ENCODE measurements at regions not wholly inside any gene's neighbourhood (a gene's known extent, or its start where the extent isn't known, plus 50 kb on each side); places are given as distances from the start of the nearest gene placed in this dataset.

GRCh38 chr5:2696156-2696807, 55.2 kb downstream of the IRX2 start:
- peaks cover 3% of the 10 kb centered on the region for H3K4me1 ChIP-seq (ENCODE audit: control insufficient read depth, insufficient read depth, low read length, poor library complexity, severe bottlenecking)
- WGBS, 2 experiments (ENCODE audit: insufficient coverage in 2 of 2): 90 to 91% methylated on average over 14 to 16 of the region's 16 CpGs
- no peaks in the 10 kb centered on the region for H3K36me3 ChIP-seq (ENCODE audit: control insufficient read depth, insufficient read depth, low read length)
- no peak overlapping the region for H3K27ac ChIP-seq (ENCODE audit: low read depth, low read length, severe bottlenecking)
- no peaks in the 10 kb centered on the region for H3K9me3 ChIP-seq (ENCODE audit: control insufficient read depth, low read length)
- no peak overlapping the region for H3K4me3 ChIP-seq (ENCODE audit: extremely low read depth, insufficient read depth, low read length, poor library complexity, severe bottlenecking)

- no peak overlapping the region for H3K4me3 ChIP-seq (ENCODE audit: extremely low read depth, insufficient read depth, low read length, poor library complexity, severe bottlenecking)
- no peaks in the 10 kb centered on the region for H3K36me3 ChIP-seq (ENCODE audit: control insufficient read depth, insufficient read depth, low read length)
- H3K9me3 ChIP-seq (ENCODE audit: control insufficient read depth, low read length): no peaks in the 10 kb centered on the region
- H3K27ac ChIP-seq (ENCODE audit: low read depth, low read length, severe bottlenecking): no peak overlapping the region
- WGBS, 2 experiments (ENCODE audit: insufficient coverage in 2 of 2): 86 to 100% methylated on average over 6 to 8 of the region's 8 CpGs
- peaks cover 3% of the 10 kb centered on the region for H3K4me1 ChIP-seq (ENCODE audit: control insufficient read depth, insufficient read depth, low read length, poor library complexity, severe bottlenecking)
Measured at GRCh38 chr5:2695200-2695891, 56.1 kb downstream of the IRX2 start.

GRCh38 chr5:2691530-2691929, 59.9 kb downstream of the IRX2 start:
- H3K4me1 ChIP-seq (ENCODE audit: control insufficient read depth, insufficient read depth, low read length, poor library complexity, severe bottlenecking): peaks cover 3% of the 10 kb centered on the region
- WGBS, 2 experiments (ENCODE audit: insufficient coverage in 2 of 2): no CpG with 5 or more reads among the region's 1 CpG
- no peak overlapping the region for H3K4me3 ChIP-seq (ENCODE audit: extremely low read depth, insufficient read depth, low read length, poor library complexity, severe bottlenecking)
- H3K9me3 ChIP-seq (ENCODE audit: control insufficient read depth, low read length): no peaks in the 10 kb centered on the region
- H3K27ac ChIP-seq (ENCODE audit: low read depth, low read length, severe bottlenecking): no peak overlapping the region
- no peaks in the 10 kb centered on the region for H3K36me3 ChIP-seq (ENCODE audit: control insufficient read depth, insufficient read depth, low read length)

- no peaks in the 10 kb centered on the region for H3K4me1 ChIP-seq (ENCODE audit: control insufficient read depth, insufficient read depth, low read length, poor library complexity, severe bottlenecking)
- 100% methylated on average over 1 to 4 of the region's 6 CpGs for WGBS, 2 experiments (ENCODE audit: insufficient coverage in 2 of 2)
- H3K36me3 ChIP-seq (ENCODE audit: control insufficient read depth, insufficient read depth, low read length): no peaks in the 10 kb centered on the region
- H3K4me3 ChIP-seq (ENCODE audit: extremely low read depth, insufficient read depth, low read length, poor library complexity, severe bottlenecking): no peak overlapping the region
- H3K27ac ChIP-seq (ENCODE audit: low read depth, low read length, severe bottlenecking): no peak overlapping the region
- H3K9me3 ChIP-seq (ENCODE audit: control insufficient read depth, low read length): no peaks in the 10 kb centered on the region
Measured at GRCh38 chr5:2690293-2690692, 61.2 kb downstream of the IRX2 start.

GRCh38 chr5:2688586-2688985, 62.9 kb downstream of the IRX2 start:
- Histone ChIP-seq H3K36me3 (ENCODE audit: control insufficient read depth, insufficient read depth, low read length) (no peaks in the 10 kb centered on the region), H3K9me3 (ENCODE audit: control insufficient read depth, low read length) (no peaks in the 10 kb centered on the region), H3K4me3 (ENCODE audit: extremely low read depth, insufficient read depth, low read length, poor library complexity, severe bottlenecking) (no peak overlapping the region), H3K27ac (ENCODE audit: low read depth, low read length, severe bottlenecking) (no peak overlapping the region), H3K4me1 (ENCODE audit: control insufficient read depth, insufficient read depth, low read length, poor library complexity, severe bottlenecking) (no peaks in the 10 kb centered on the region)
- WGBS, 2 experiments (ENCODE audit: insufficient coverage in 2 of 2): 85 to 95% methylated on average over 5 of the region's 5 CpGs

- Histone ChIP-seq H3K27ac (ENCODE audit: low read depth, low read length, severe bottlenecking) (no peak overlapping the region), H3K36me3 (ENCODE audit: control insufficient read depth, insufficient read depth, low read length) (no peaks in the 10 kb centered on the region), H3K4me1 (ENCODE audit: control insufficient read depth, insufficient read depth, low read length, poor library complexity, severe bottlenecking) (no peaks in the 10 kb centered on the region), H3K4me3 (ENCODE audit: extremely low read depth, insufficient read depth, low read length, poor library complexity, severe bottlenecking) (no peak overlapping the region), H3K9me3 (ENCODE audit: control insufficient read depth, low read length) (no peaks in the 10 kb centered on the region)
- WGBS, 2 experiments (ENCODE audit: insufficient coverage in 2 of 2): 85% methylated on average over 6 of the region's 7 CpGs
Measured at GRCh38 chr5:2687746-2688145, 63.7 kb downstream of the IRX2 start.

GRCh38 chr5:2686321-2687124, 65.0 kb downstream of the IRX2 start:
- WGBS, 2 experiments (ENCODE audit: insufficient coverage in 2 of 2): 68 to 73% methylated on average over 21 to 23 of the region's 28 CpGs
- Histone ChIP-seq H3K27ac (ENCODE audit: low read depth, low read length, severe bottlenecking) (no peak overlapping the region), H3K4me3 (ENCODE audit: extremely low read depth, insufficient read depth, low read length, poor library complexity, severe bottlenecking) (no peak overlapping the region), H3K4me1 (ENCODE audit: control insufficient read depth, insufficient read depth, low read length, poor library complexity, severe bottlenecking) (no peaks in the 10 kb centered on the region), H3K9me3 (ENCODE audit: control insufficient read depth, low read length) (no peaks in the 10 kb centered on the region), H3K36me3 (ENCODE audit: control insufficient read depth, insufficient read depth, low read length) (no peaks in the 10 kb centered on the region)

- Histone ChIP-seq H3K4me1 (ENCODE audit: control insufficient read depth, insufficient read depth, low read length, poor library complexity, severe bottlenecking) (no peaks in the 10 kb centered on the region), H3K4me3 (ENCODE audit: extremely low read depth, insufficient read depth, low read length, poor library complexity, severe bottlenecking) (no peak overlapping the region), H3K9me3 (ENCODE audit: control insufficient read depth, low read length) (no peaks in the 10 kb centered on the region), H3K36me3 (ENCODE audit: control insufficient read depth, insufficient read depth, low read length) (no peaks in the 10 kb centered on the region), H3K27ac (ENCODE audit: low read depth, low read length, severe bottlenecking) (no peak overlapping the region)
- 69 to 83% methylated on average over 2 of the region's 4 CpGs for WGBS, 2 experiments (ENCODE audit: insufficient coverage in 2 of 2)
Measured at GRCh38 chr5:2685651-2686272, 65.7 kb downstream of the IRX2 start.

- WGBS, 2 experiments (ENCODE audit: insufficient coverage in 2 of 2): 93 to 94% methylated on average over 5 to 9 of the region's 11 CpGs
- Histone ChIP-seq H3K4me3 (ENCODE audit: extremely low read depth, insufficient read depth, low read length, poor library complexity, severe bottlenecking) (no peak overlapping the region), H3K36me3 (ENCODE audit: control insufficient read depth, insufficient read depth, low read length) (no peaks in the 10 kb centered on the region), H3K9me3 (ENCODE audit: control insufficient read depth, low read length) (no peaks in the 10 kb centered on the region), H3K4me1 (ENCODE audit: control insufficient read depth, insufficient read depth, low read length, poor library complexity, severe bottlenecking) (no peaks in the 10 kb centered on the region), H3K27ac (ENCODE audit: low read depth, low read length, severe bottlenecking) (no peak overlapping the region)
Measured at GRCh38 chr5:2684606-2685005, 66.9 kb downstream of the IRX2 start.

GRCh38 chr5:2683720-2684119, 67.8 kb downstream of the IRX2 start:
- H3K4me3 ChIP-seq (ENCODE audit: extremely low read depth, insufficient read depth, low read length, poor library complexity, severe bottlenecking): no peak overlapping the region
- H3K36me3 ChIP-seq (ENCODE audit: control insufficient read depth, insufficient read depth, low read length): no peaks in the 10 kb centered on the region
- WGBS, 2 experiments (ENCODE audit: insufficient coverage in 2 of 2): 84 to 92% methylated on average over 11 to 13 of the region's 14 CpGs
- H3K9me3 ChIP-seq (ENCODE audit: control insufficient read depth, low read length): no peaks in the 10 kb centered on the region
- no peak overlapping the region for H3K27ac ChIP-seq (ENCODE audit: low read depth, low read length, severe bottlenecking)
- no peaks in the 10 kb centered on the region for H3K4me1 ChIP-seq (ENCODE audit: control insufficient read depth, insufficient read depth, low read length, poor library complexity, severe bottlenecking)
